GM19238 (cell line): ENCODE measurements at regions not wholly inside any gene's neighbourhood (a gene's known extent, or its start where the extent isn't known, plus 50 kb on each side); places are given as distances from the start of the nearest gene placed in this dataset.
"Not testable (repeated sequence)": the region's sequence is repeated elsewhere in the genome, so short reads cannot be mapped to it uniquely, and the experiment has no call there.

Source experiments
- DNase-seq: peaks from one replicate; pipeline ENCODE4 v3.0.0; 2011; ENCODE audit warnings: low spot score; ENCODE audit not compliant: insufficient read length

DNA sequence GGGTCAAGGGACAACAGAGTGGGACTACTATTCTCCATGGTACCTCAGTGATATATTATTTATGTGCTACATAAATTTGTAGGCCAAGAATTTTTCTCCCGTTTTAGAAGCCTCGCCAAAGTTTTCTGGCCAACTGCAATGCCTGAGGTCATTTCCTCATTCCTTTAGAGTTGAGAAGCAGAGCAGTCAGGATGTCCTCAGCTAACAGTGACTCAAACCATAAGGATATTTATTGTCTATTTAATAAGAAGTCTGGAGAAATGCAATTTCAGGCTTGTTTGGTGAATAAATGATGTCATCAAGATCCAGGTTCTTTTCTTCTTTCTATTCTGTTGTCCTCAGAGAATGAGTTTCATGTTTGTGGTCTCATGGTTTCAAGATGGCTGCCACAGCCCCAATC lies 91.0 kb downstream of the ADCYAP1 start:
- no peak for DNase-seq

DNA sequence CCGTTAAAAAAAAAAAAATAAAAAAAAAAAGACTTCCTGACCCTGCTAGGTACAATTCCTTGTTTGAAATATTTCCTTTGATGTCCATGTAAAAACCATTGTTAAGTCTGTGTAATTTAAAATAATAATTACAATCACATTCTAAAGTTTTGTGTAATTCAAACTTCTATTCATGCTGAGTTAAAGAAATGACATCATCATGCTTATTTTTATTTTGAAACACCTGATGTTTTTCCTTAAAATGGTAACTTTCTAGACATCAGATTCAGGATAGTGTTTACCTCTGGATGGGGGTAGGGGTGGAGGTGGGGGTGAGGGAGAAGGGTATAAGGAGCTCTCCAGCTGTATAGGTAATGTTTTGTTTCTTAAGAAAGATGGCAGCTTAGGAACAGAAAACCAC lies 92.8 kb downstream of the ADCYAP1 start:
- DNase-seq, result no peak

DNA sequence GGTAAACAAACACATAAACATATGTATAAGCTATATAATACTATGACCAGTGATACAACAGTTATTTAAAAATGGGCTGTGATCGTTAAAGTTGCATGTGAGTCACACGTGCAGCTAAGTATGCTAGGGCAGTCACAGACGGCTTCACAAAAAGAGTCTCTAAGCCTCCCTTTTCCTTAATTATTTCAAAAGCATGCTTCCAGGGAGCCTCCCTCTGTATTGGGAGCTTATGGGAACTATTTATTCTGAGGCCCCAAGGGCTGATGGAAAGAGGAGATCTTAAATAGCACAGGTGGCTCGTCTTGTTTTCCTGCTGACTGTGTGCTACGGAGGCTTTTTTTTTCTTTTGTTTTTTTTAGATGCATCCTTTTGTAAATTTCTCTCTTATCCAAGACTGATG lies 94.3 kb downstream of the ADCYAP1 start:
- no peak for DNase-seq

DNA sequence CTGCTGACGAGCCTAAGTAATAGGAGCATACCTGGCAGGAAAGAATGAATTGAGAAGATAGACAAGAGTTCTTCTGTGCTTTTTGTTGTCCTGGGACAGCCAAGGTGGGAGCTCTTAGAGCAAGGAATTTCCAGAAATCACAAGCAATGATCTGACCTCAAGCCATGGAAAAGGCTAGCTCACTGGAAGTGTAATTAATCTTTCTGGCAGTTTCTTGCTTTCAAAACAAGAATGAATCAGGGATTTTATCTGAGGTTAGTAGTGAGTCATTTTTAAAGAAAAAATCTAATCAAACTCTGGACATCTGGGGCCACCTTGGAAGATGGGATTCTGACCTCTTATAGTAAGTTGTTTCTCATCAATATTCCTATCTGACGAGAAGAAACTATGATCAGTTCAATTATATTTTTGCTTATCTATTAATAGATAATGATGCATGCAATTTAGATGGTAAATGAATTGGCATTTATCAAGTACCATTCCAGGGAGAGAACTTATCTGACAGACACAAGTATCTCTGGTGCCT lies 98.0 kb downstream of the ADCYAP1 start:
- DNase-seq, result no peak

DNA sequence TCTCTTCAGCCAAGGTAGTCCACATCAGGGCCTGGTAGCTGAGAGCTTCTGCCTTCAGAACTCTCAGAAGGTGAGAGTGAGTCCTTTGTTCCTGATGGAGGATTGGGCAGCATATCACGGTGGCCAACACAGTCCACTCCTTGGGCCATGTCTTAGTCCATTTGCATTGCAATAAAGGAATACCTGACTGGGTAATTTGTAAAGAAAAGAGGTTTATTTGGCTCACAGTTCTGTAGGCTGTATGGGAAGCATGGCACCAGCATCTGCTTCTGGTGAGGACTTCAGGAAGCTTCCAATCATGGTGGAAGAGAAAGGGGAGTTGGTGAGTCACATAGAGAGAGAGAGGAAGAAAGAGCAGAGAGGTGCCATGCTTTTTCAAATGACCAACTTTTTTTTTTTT lies 98.8 kb downstream of the ADCYAP1 start:
- DNase-seq, result no peak

DNA sequence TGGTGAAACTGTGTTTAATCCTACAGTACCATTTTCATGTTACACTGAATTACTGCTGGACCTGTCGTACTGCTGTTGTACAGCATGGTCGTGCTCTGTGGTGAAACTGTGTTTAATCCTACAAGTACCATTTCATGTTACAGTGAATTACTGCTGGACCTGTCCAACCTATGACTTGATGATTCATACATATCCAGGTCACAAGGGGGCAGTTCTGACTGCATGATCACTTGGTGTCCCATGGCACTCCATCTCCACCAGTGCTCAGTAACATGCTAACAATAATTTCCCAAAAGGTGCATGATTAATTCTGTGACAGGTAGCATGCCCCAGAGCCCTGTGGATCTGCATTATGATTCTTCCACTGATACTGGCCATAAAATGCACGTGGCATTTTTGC lies 101.6 kb downstream of the ADCYAP1 start:
- DNase-seq, result no peak

DNA sequence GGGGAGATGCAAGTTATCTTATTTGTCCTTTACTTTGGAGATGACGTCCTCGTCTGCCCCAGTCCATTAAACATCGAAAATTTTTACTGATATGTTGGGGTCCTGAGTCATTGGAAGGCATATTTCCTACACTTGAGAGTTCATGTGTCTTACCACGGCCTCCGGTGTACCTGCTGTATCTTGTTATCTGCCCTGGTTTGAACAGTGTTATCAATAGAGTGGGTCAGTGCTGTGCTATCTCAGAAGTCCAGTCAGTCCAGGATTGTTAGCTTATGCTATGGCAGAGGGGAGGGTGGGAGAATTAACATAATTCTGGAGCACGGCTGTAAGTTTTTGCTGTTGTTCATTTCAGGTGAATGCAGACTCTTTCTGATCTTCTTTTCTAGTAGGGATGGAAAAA lies 102.3 kb downstream of the ADCYAP1 start:
- DNase-seq, result no peak

DNA sequence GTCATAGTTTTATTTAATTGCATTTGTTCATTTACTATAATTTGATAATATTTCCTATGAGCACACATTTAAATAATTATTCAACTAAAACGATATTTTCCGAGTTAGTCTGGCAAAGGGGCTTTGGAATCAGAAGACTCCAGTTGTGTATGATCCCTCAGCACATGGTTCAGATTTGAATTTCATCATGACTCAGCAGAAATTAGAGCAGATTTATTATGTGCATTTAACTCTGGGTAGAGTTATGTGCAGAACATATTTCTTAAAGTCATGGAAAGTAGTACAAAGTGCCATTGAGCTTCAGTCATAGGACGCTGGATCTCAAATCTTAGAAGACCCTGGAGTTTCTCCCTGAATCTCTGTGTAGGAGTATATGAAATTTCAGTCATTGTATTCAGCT lies 106.7 kb downstream of the ADCYAP1 start:
- no peak for DNase-seq

DNA sequence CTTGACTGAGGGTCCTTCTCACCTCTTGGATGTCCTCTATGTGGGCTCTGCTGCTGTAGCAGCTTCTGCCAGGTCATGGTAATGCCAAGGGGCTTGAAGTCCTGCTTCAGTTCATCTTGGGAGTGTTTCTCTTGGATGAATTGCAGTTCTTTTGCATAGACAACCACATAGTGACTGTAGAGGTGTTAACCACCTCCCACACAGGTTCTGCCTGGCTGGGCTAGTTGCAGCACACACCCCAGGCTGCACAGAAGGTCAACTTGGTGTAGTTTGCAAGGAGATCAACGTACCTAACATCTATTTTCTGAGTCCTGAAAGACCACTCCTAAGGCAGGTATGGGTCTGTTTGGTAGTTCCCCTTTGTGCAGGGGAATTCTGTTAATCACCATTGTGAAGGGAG lies 108.1 kb downstream of the ADCYAP1 start:
- no peak for DNase-seq

DNA sequence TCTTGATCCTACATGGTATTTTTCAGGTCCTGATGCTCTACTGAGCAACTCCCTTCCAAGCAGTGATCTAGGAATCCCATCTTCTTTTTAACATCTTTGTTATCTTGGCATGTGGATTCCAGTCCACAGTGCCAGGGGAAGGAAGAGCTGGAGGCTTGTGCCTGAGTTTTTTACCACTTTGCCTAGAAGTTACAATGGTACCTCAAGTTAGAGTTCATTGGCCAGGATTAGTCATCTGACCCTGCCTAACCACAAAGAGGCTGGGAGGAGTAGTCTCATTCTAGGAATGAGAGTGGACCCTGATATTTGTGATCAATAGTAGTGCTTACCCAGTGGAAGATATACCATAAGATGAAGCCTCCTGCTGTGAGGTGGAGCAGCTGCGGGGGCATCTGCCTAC lies 109.3 kb downstream of the ADCYAP1 start:
- no peak for DNase-seq

DNA sequence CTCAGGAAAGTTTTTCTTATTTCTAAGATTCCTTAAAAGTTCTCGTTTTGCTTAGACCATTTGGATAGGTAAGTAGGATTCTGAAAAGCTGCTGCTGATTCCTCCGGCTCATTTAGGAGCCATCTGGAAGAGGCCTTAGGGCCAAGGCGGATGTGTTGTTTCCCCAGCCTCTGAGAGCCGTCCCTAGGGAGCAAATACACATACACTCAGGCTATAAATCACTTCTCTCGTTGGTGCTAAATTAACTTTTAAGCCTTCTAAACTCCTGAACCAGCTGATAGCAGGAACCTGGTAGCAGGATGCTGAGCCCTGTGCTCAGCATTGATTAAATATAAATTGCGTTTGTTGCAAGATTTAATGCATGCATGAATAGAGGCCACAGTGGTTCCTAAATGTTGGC lies 109.8 kb downstream of the ADCYAP1 start:
- no peak for DNase-seq

DNA sequence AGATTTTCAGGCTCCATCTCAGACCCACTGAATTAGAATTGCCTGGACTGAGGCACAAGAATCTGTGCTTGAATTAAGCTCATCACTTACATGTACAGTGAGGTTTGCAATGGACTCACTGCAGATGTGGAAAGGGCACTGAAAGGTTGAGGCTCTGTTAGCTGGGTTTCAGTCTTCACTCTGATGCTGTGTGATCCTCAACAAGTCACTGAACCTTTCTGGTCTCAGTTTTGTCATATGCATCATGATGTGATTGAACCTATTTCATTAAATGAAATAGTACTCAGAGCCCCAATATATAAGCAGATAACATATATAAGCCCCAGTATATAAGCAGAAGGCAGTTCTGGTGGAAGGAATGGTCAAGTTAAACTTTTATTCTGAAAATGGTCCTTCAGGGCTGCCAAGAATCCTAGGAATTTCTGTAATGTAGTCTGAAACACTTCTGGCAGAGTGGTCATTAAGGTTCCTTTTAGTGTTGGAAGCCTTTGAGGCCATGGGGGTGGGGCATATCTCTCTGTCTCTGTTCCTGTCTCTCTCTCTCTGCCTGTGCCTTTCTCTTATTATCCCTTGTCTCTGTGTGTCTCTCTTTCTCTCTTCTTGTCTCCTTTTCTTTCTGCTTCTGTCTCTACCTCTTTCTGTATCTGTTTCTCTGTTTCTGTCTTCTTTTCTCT lies 110.4 kb downstream of the ADCYAP1 start:
- DNase-seq, result no peak

DNA sequence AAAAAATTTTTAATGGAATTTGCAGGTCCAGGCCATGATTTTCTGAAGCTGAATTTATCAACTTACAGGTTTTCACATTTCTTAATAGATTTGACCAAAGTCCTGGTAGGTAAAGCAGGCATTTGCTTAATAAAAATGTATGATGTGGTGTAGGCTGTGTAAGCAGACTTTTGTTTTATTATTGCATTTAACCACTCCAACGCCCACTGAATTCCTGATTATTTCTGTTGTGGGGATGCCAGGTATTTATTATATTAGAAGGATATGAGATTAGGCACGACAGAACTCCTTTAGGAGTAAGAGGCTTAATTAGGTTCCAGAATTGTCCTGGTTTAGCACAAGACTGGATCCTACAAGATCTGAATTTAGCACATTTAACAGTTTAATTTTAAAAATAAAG lies 111.1 kb downstream of the ADCYAP1 start:
- no peak for DNase-seq

DNA sequence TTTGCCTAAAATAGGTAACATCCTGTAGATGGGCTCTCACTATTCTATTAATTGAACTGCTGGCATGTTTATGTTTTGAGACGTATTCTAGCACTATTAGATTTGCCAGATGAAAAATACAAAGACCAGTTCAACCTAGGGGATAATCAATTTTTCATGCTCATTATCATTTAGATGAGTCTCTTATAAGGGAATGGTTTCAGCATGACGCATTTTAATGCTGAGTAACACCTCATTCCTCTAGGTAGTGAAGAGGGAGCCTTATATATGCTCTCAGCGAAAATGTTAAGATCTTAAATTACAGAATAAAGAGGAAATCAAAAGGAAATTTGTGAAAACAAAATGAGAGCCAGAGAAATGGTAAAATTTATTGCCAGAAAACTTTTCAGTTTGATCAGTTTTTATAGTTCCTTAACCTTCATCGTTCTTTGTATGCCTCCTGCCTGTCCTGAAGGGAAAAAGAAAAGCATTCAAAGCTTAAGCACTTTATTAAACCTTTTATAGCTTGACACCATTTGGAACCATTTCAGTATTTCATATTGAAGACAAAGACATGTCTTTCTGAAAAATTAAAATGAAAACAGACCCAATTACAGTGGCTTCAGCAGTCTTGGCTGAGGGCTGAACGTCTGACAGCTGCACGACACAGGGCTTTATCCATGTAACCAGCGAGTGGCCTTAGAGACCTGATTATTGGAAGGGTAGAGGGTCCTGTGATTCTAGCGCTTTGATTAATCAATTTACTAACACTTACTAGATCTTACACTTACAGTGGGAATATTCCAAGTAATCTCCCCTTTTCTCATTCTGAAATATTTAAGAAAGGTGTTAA lies 112.8 kb downstream of the ADCYAP1 start:
- no peak for DNase-seq

DNA sequence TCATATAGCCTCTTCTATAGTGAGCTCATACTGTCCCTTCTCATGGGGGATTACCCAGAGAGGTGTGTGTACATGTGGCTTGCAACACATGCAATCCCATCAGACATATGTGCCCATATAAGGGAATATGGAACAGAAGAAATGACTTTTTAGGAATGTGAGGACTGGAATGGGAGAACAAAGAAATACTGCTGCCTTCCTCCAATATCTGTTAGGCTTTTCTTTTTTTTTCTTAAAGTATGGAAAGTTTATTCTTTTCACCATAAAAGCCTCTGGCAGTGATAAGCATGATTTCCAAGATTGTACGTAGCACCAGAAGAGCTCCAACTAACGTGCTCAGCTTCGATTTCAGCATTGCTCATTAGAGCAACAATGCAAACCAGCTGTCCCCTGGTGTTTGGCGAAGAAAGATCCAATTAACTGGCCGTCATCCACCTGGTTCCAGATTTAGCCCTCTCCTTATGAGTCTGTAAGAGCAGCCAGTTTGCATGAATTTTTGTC lies 113.6 kb downstream of the ADCYAP1 start:
- no peak for DNase-seq

DNA sequence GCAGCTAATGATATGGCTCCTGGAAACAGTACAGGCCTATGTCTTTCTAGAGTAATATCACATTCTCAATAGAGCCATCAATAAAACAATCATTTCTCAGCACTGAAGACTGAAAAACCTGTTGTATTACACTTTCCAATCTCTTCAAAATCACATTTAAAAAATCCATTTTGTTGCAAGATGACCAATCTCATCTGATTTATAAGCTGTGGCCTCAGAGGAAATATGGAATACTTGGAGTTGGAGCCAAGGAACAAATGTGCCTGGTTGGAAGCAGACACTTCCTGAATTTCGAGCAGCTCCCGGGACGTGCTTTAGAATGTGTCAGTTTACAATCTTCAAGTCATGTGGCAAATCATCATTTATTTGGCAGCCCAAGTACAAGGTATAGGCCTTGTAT lies 114.5 kb downstream of the ADCYAP1 start:
- DNase-seq, result no peak

DNA sequence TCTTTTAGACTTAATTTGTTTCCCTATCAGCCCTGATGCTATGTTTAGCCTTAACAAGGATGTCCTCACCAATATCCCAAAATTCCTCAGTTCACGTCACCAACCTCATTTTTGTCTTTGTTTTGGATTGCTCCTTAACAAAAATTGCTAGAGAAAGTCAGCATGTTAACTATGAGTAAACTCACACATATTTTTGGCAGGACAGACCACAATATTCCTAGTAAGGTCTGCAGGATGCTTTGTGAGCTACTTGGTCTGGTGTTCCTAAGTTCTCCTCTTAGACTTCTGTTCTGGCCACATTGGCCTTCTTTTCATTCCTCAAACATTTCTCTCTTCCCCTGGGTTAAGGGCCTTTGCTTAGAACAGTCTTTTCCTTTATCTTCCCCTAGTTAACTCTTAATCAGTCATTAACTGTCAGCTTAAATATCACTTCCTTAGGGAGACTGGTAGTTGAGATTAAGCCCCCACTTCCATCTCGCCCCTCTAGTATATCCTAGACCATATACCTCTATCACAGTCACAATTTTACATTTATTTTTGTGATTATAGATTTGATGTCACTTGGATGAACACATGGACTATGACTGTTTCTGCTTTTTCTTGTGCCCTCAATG lies 116.2 kb downstream of the ADCYAP1 start:
- DNase-seq, result no peak

DNA sequence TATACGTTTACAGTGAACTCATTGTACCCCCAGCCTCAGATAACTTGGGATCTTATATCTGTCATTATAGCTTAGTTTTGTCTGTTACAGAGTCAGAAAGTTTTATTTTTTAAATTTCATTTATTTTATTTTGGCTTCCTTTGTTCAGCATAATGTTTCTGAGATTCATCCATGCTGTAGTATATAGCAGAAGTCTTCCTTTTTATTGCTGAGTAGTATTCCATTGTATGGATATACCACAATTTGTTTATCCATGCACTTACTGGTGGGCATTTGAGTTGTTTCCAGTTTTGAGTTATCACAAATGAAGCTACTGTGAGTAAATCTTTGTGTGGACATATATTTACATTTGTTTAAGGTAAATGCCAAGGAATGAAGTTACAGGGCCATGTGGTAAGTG lies 122.3 kb downstream of the ADCYAP1 start:
- DNase-seq, result no peak

DNA sequence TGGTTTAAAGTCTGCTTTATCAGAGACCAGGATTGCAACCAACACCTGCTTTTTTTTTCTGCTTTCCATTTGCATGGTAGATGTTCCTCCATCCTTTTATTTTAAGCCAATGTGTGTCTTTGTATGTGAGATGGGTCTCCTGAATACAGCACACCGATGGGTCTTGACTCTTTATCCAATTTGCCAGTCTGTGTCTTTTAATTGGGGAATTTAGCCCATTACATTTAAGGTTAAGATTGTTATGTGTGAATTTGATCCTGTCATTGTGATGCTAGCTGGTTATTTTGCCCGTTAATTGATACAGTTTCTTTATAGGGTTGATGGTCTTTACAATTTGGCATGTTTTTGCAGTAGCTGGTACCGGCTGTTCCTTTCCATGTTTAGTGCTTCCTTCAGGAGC lies 128.4 kb downstream of the ADCYAP1 start:
- not testable (repeated sequence) for DNase-seq

DNA sequence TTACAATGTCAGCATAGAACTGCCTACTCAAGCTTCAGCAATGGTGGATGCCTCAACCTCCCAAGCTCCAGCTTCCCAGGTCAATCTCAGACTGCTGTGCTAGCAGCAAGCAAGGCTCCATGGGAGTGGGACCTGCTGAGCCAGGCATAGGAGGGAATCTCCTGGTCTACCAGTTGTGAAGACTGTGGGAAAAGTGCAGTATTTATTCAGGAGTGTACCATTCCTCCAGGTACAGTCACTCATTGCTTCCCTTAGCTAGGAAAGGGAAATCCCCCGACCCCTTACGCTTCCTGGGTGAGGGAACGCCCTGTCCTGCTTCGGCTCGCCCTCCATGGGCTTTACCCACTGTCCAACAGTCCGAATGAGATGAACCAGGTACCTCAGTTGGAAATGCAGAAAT lies 130.3 kb downstream of the ADCYAP1 start:
- DNase-seq, result no peak

DNA sequence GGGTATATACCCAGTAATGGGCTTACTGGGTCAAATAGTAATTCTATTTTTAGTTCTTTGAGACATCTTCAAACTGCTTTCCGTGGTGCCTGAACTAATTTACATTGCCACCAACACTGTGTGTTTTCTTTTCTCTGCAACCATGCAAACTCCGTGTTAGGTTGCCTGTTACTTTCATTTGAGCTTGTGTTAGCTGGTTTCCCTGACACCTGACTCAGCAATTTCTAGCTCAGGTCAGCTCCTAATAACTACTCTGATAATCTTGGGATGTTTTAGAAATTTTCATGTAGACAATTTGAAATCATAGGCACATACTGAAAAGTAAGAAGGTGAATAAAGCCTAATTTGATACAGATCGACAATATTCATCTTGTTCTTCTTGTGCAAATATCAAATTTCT lies 132.3 kb downstream of the ADCYAP1 start:
- no peak for DNase-seq

DNA sequence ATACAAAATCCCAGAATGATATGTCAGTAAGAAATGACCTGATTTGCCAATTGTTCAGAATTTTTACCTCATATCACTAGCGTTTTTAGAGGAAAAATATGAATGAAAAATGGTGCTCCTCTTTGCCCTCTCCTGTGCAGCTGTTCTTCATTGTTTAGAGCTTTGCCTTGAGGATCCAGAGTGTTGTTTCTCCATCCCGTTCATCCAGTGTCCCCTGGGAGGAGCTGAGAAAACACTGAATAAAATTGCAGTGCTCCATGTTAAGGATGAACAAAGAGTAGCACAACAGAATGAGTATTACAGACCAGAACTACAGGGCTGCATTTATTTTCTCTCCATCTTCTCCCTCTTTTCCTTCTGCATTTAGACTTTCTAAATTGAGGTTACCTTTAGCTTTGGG lies 133.1 kb downstream of the ADCYAP1 start:
- no peak for DNase-seq
